ENCODE measurements at regions not wholly inside any gene's neighbourhood (a gene's known extent, or its start where the extent isn't known, plus 50 kb on each side); places are given as distances from the start of the nearest gene placed in this dataset.

- no peaks in the 10 kb centered on the region for H3K36me3 ChIP-seq (ENCODE audit: insufficient read depth, low read length)
- H3K4me1 ChIP-seq (ENCODE audit: insufficient read depth, low read length, poor library complexity, severe bottlenecking) = no peaks in the 10 kb centered on the region
- H3K4me2 ChIP-seq (ENCODE audit: low read depth, low read length, poor library complexity, severe bottlenecking) = no peak overlapping the region
- H3K27me3 ChIP-seq (ENCODE audit: insufficient read depth, low read length, poor library complexity, severe bottlenecking) = no peaks in the 10 kb centered on the region
- no peaks in the 10 kb centered on the region for H3K9me3 ChIP-seq (ENCODE audit: insufficient read depth, low read depth, low read length)
- H3K9me2 ChIP-seq (replicated peaks; ENCODE audit: low read depth, low read length) = no peaks in the 10 kb centered on the region
- H3K9ac ChIP-seq (ENCODE audit: low read depth, low read length, poor library complexity, severe bottlenecking) = no peak overlapping the region
- no peaks in the 10 kb centered on the region for H4K20me1 ChIP-seq (ENCODE audit: insufficient read depth, low read length, poor library complexity, severe bottlenecking)
- H3K79me2 ChIP-seq (ENCODE audit: insufficient read depth, low read length) = no peaks in the 10 kb centered on the region
- no peak overlapping the region for H2AFZ ChIP-seq (ENCODE audit: low read length)
- H3K4me3 ChIP-seq (ENCODE audit: low read length, poor library complexity, severe bottlenecking) = no peak overlapping the region
- TF ChIP-seq, protein P1, sequence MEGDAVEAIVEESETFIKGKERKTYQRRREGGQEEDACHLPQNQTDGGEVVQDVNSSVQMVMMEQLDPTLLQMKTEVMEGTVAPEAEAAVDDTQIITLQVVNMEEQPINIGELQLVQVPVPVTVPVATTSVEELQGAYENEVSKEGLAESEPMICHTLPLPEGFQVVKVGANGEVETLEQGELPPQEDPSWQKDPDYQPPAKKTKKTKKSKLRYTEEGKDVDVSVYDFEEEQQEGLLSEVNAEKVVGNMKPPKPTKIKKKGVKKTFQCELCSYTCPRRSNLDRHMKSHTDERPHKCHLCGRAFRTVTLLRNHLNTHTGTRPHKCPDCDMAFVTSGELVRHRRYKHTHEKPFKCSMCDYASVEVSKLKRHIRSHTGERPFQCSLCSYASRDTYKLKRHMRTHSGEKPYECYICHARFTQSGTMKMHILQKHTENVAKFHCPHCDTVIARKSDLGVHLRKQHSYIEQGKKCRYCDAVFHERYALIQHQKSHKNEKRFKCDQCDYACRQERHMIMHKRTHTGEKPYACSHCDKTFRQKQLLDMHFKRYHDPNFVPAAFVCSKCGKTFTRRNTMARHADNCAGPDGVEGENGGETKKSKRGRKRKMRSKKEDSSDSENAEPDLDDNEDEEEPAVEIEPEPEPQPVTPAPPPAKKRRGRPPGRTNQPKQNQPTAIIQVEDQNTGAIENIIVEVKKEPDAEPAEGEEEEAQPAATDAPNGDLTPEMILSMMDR (conservative IDR thresholded peaks at IDR 0.05; ENCODE audit: low read length) = no peak
- no peak for TF ChIP-seq EZH2phosphoT487 (IDR thresholded peaks at IDR 0.05; ENCODE audit: borderline replicate concordance)
- no peaks in the 10 kb centered on the region for H3F3A ChIP-seq (ENCODE audit: low read depth)
These were observed 605.8 kb downstream of the PTPRU start for GRCh38 chr1:29842130-29842529.

GRCh38 chr1:29839726-29840125 lies 603.4 kb downstream of the PTPRU start:
- H3K9ac ChIP-seq (ENCODE audit: low read depth, low read length, poor library complexity, severe bottlenecking) = no peak overlapping the region
- H3K9me2 ChIP-seq (replicated peaks; ENCODE audit: low read depth, low read length) = no peaks in the 10 kb centered on the region
- H3K4me1 ChIP-seq (ENCODE audit: insufficient read depth, low read length, poor library complexity, severe bottlenecking) = no peaks in the 10 kb centered on the region
- H3K4me2 ChIP-seq (ENCODE audit: low read depth, low read length, poor library complexity, severe bottlenecking) = no peak overlapping the region
- TF ChIP-seq EZH2phosphoT487 (IDR thresholded peaks at IDR 0.05; ENCODE audit: borderline replicate concordance) = no peak
- TF ChIP-seq, protein P1 (conservative IDR thresholded peaks at IDR 0.05; ENCODE audit: low read length) = no peak
- H4K20me1 ChIP-seq (ENCODE audit: insufficient read depth, low read length, poor library complexity, severe bottlenecking) = no peaks in the 10 kb centered on the region
- H3K9me3 ChIP-seq (ENCODE audit: insufficient read depth, low read depth, low read length) = no peaks in the 10 kb centered on the region
- no peaks in the 10 kb centered on the region for H3K36me3 ChIP-seq (ENCODE audit: insufficient read depth, low read length)
- H3K79me2 ChIP-seq (ENCODE audit: insufficient read depth, low read length) = no peaks in the 10 kb centered on the region
- H3K4me3 ChIP-seq (ENCODE audit: low read length, poor library complexity, severe bottlenecking) = no peak overlapping the region
- no peaks in the 10 kb centered on the region for H3K27me3 ChIP-seq (ENCODE audit: insufficient read depth, low read length, poor library complexity, severe bottlenecking)
- H2AFZ ChIP-seq (ENCODE audit: low read length) = no peak overlapping the region
- H3F3A ChIP-seq (ENCODE audit: low read depth) = no peaks in the 10 kb centered on the region

- Histone ChIP-seq H2AFZ (ENCODE audit: low read length) (no peak overlapping the region), H3K27me3 (ENCODE audit: insufficient read depth, low read length, poor library complexity, severe bottlenecking) (no peaks in the 10 kb centered on the region), H3F3A (ENCODE audit: low read depth) (no peaks in the 10 kb centered on the region), H3K4me3 (ENCODE audit: low read length, poor library complexity, severe bottlenecking) (no peak overlapping the region), H3K79me2 (ENCODE audit: insufficient read depth, low read length) (no peaks in the 10 kb centered on the region), H3K9ac (ENCODE audit: low read depth, low read length, poor library complexity, severe bottlenecking) (no peak overlapping the region), H3K9me2 (replicated peaks; ENCODE audit: low read depth, low read length) (no peaks in the 10 kb centered on the region), H3K4me2 (ENCODE audit: low read depth, low read length, poor library complexity, severe bottlenecking) (no peak overlapping the region), H3K9me3 (ENCODE audit: insufficient read depth, low read depth, low read length) (no peaks in the 10 kb centered on the region), H4K20me1 (ENCODE audit: insufficient read depth, low read length, poor library complexity, severe bottlenecking) (no peaks in the 10 kb centered on the region), H3K36me3 (ENCODE audit: insufficient read depth, low read length) (no peaks in the 10 kb centered on the region), H3K4me1 (ENCODE audit: insufficient read depth, low read length, poor library complexity, severe bottlenecking) (no peaks in the 10 kb centered on the region)
- TF ChIP-seq, protein P1 (conservative IDR thresholded peaks at IDR 0.05; ENCODE audit: low read length) = no peak
- TF ChIP-seq EZH2phosphoT487 (IDR thresholded peaks at IDR 0.05; ENCODE audit: borderline replicate concordance) = no peak
These were observed 602.5 kb downstream of the PTPRU start for GRCh38 chr1:29838738-29839320.
